HG03064 (cell line): ENCODE measurements at regions not wholly inside any gene's neighbourhood (a gene's known extent, or its start where the extent isn't known, plus 50 kb on each side); places are given as distances from the start of the nearest gene placed in this dataset.

Source experiments
- ATAC-seq: cut with Tn5 transposase; IDR thresholded peaks from one replicate; pipeline ENCODE4 v1.9.1; 2021; ENCODE audit warnings: low read depth; ENCODE audit not compliant: unreplicated experiment

- ATAC-seq: no peak
Observed at GRCh38 chr13:67366533-67366932, 136.4 kb upstream of the PCDH9 start.

- ATAC-seq: no peak
Observed at GRCh38 chr13:67355812-67356476, 125.8 kb upstream of the PCDH9 start.

DNA sequence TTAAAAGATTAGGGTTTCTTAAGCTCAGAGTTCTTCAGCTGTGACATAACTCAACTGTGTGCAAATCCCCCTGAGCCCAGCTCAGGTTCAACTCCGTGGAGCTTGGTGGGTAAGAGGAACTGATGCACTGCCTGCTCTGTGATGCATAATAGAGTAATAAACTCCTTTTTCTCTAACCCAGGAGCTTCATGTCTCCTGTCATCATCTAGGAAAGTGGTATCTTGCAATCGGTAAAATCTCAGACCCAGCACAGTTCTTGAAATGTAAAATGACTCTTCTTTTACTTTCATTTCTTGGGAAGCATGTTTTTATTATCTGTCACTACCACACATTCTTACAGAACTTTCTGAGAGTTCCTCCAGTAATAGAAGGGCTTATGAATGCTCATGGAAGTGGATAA lies 123.8 kb upstream of the PCDH9 start:
- no peak for ATAC-seq

GRCh38 chr13:67353031-67353430 lies 122.9 kb upstream of the PCDH9 start:
- no peak for ATAC-seq

GRCh38 chr13:67351909-67352308 lies 121.8 kb upstream of the PCDH9 start:
- ATAC-seq: no peak

GRCh38 chr13:67351114-67351513 lies 121.0 kb upstream of the PCDH9 start:
- no peak for ATAC-seq

DNA sequence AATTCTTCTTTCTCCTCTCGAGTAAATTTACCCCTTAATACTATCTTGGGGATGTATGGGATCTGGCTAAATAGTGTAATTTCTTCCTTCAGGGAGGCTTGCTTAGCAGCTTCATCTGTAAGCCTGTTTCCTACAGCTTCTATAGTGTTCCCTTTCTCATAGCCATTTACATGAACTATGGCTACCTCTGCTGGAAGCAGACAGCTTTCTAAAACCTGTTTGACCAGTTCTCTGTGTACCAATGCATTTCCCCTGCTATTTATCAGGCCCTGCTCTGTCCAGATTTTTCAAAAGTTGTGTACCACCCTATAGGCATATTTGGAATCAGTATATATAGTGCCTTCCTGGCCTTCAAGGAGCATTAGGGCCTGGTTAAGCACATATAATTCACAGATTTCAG lies 113.6 kb upstream of the PCDH9 start:
- no peak for ATAC-seq

DNA sequence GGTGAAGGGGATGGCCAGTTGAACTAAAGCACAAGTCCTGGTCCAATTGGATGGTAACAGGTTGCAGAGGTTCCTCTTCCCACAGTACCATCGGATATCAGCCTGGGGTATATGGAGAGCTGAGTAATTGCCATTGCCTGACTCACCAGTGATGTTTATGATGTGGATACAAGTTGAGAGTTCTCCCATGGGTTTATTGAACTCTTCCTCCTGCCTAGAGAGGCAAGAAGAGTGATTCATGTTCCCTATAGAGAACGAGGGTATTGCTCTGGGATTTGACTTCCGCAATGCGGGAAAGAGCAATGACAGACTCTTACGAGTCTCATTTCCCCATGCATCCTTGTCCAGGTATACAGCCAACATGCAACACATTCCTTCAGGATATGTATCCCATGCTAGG lies 111.3 kb upstream of the PCDH9 start:
- ATAC-seq: no peak

DNA sequence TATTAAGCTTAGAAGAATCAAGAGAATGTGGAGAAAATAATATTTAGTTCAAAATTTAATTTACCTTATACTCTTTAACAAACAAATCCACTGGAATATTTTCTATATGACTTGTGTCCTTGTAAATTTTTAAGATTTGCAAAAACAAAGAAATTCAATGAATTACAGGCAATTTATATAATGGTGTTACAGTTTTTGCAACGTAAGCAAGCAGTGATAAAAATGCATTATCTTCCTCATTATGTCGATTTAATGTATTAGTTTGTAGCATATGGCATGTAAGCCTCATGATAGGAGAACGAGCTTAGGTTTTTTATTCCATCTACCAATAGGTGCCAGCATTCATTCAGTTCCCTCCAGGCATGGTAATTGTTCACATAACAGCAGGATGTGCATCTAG lies 100.0 kb upstream of the PCDH9 start:
- no peak for ATAC-seq

- ATAC-seq: no peak
Observed at GRCh38 chr13:67328895-67329294, 98.8 kb upstream of the PCDH9 start.

GRCh38 chr13:67318860-67319259 lies 88.7 kb upstream of the PCDH9 start:
- no peak for ATAC-seq

- no peak for ATAC-seq
Observed at GRCh38 chr13:67318398-67318797, 88.3 kb upstream of the PCDH9 start.

GRCh38 chr13:67314405-67314804 lies 84.3 kb upstream of the PCDH9 start:
- ATAC-seq: no peak

GRCh38 chr13:67308004-67308772 lies 78.1 kb upstream of the PCDH9 start:
- no peak for ATAC-seq

- ATAC-seq: no peak
Observed at GRCh38 chr13:67306742-67307141, 76.6 kb upstream of the PCDH9 start.

DNA sequence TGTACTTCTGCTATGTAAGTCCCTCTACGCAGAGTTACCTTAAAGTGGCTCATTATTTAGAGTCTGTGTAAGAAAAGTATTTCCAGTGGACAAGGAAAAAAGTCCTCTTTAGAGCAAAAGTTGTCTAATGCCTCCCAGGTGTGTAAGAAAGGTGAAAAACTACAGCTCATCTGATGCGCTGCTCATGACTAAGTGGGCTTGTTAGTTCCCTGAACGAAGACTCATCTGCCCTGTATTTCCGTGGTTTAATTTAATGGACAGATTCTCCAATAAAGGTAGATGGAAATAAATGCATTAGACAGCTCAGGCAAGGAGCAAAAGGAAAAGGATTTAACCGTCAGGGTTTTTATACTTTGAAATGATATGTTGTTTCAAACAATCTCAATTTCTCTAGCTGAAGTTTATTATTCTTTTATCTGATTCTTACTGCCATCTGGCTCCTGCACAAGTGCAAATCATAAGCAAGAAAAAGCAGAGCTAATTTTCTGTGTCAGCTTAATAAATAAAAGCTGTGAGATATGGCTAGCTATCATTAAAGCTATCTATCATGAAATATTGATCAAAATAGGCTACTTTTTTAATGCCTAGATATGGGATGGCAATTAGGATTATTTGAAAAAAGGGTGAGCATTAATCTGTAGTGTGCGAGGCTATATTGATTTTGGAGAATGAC lies 73.7 kb upstream of the PCDH9 start:
- no peak for ATAC-seq

GRCh38 chr13:67299751-67300150 lies 69.6 kb upstream of the PCDH9 start:
- ATAC-seq: no peak

DNA sequence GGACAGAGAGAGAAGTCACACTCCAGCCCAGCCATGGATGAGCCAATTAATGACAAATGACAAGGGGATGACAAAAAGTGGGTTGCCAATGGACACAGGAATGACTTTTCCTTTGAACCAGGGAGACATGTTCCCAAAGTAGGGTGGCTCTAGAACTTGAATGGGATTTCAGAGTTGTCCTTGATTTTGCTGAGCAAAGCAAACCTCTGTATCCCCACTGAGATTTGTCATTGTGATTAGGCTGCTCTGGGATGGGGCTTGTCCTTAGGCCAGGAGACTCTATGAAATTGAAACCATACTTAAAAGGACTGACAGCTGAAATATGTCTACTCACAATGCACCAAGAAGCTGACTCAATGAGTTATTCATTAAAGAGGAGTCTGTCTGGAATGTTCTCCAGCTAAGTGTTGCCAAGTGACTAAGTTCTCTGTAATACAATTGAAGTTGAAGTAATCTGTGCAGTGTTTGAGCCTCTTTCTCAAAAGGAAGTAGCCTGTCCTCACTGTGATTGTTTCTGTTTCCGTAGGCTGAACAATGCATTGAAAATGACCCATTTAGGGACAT lies 69.0 kb upstream of the PCDH9 start:
- ATAC-seq: no peak

DNA sequence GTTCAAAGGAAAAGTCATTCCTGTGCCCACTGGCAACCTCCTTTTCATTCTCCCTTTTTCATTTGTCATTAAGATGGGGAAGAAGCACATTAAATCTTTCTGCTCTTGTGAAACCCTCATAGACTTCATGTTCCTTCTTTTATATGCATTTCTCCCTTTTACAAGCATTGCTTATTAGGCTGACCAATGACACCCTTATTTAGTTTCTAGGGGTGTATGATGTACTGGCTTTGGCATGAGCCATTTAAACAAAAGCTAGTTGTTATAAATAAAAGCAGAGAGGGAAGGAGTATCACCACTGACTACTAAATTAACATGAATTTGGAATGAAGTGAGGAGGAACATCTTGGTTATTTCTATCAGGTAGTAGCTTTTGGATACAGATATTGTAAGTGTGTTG lies 68.2 kb upstream of the PCDH9 start:
- no peak for ATAC-seq

DNA sequence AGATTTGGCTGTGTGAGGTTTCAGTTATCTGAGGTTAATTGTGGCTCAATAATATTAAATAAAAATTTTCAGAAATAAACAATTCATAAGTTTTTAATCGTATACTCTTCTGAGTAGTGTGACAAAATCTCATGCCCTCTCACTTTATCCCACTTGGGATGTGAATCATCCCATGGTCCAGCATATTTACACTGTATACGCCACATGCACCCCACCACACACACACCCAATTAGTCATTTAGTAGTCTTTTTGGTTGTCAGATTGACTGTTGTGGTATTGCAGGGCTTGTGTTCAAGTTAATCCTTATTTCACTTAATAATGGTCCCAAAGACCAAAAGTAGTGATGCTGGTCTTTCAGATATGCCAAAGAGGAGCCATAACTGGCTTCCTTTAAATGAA lies 66.4 kb upstream of the PCDH9 start:
- ATAC-seq: no peak

DNA sequence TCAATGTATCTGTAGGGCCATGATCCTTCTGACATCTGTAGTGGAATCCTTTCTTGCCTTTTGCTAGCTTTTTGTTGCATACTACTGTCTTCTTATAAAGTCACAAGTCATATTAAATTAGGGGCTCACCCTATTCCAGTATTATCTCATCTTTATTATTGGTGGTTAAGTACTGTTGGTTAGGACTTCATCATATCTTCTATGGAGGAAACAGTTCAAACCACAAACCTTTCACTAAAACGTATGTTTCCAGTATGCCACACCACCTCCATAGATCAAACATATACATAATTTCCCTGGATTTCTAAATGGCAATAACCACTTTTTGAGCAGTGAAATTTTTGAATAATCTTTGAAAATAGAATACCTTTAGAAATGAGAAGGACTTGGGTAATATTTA lies 62.8 kb upstream of the PCDH9 start:
- no peak for ATAC-seq
